K562 (cell line): ENCODE measurements at regions not wholly inside any gene's neighbourhood (a gene's known extent, or its start where the extent isn't known, plus 50 kb on each side); places are given as distances from the start of the nearest gene placed in this dataset.

ENCODE experiments used
- ATAC-seq: fragments of 200-7000 bp; cut with Tn5 transposase; 3 replicates; pipeline ENCODE4 v1.9.1; 2020; ENCODE audit warnings: moderate library complexity
- BruUV-seq: library from RNA; stranded (reverse); fragments of 400-500 nt; replicated peaks from 2 replicates; lab custom pipeline; 2021; lab: Mats Ljungman, UMichigan
- CTCF ChIA-PET: fragments of 300-600 bp; formaldehyde crosslinking; extraction: SDS; loops from one replicate; lab custom pipeline; 2021; ENCODE audit warnings: low intra/inter-chr PET ratio; lab: Yijun Ruan, JAX
- POLR2A ChIA-PET: fragments of 300-600, 350-650 bp; sonication (Branson Sonifier 250); formaldehyde crosslinking; extraction: SDS; loops from one replicate; lab custom pipeline; 2021; ENCODE audit warnings: antibody characterized with exemption, inconsistent platforms; lab: Yijun Ruan, JAX
- DNase-seq, 4 experiments: peaks; one replicate each; pipeline versions ENCODE4 v3.0.0 to v3.0.0-alpha.2; 2011 to 2018; ENCODE audit warnings: low spot score in 3 of 4, mixed read lengths in 3 of 4; ENCODE audit errors: extremely low read depth in 1 of 4
- FAIRE-seq: peaks from 2 replicates; lab custom pipeline; 2011; peaks lifted over from hg19 to GRCh38; lab: Jason Lieb, UNC
- H2AFZ ChIP-seq: 2 replicates; pipeline ENCODE4 v1.6.0; 2011; ENCODE audit warnings: low read depth, low read length, control low read depth, inconsistent platforms
- H3K27ac ChIP-seq: fragments of 200-600 bp; 3 replicates; pipeline ENCODE4 v1.8.0; 2011; ENCODE audit warnings: low read depth, mild to moderate bottlenecking, control low read depth, inconsistent platforms, low read length, moderate library complexity, mixed read lengths; ENCODE audit errors: extremely low read depth
- H3K27me3 ChIP-seq, 2 experiments: fragments of 300-600 bp in 1 of 2; 2 replicates in 1 of 2; 3 replicates in 1 of 2; pipeline versions ENCODE4 v1.6.0 to v1.8.0; 2011; ENCODE audit warnings: inconsistent platforms in 2 of 2, low read length in 2 of 2, mild to moderate bottlenecking in 1 of 2, mixed read lengths in 1 of 2, moderate library complexity in 1 of 2; ENCODE audit not compliant: control insufficient read depth in 2 of 2, insufficient read depth in 2 of 2
- H3K36me3 ChIP-seq: fragments of 300-600 bp; 3 replicates; pipeline ENCODE4 v1.8.0; 2011; ENCODE audit warnings: mild to moderate bottlenecking, low read length, inconsistent platforms; ENCODE audit not compliant: control insufficient read depth, insufficient read depth
- H3K4me1 ChIP-seq, 2 experiments: fragments of 200-600 bp in 1 of 2; replicated peaks in 1 of 2; 2 replicates in 1 of 2; 3 replicates in 1 of 2; pipeline versions ENCODE4 v1.5.1 to v1.8.0; 2011; ENCODE audit warnings: inconsistent platforms in 2 of 2, low read length in 2 of 2, mild to moderate bottlenecking in 1 of 2, mixed read lengths in 1 of 2, moderate library complexity in 1 of 2; ENCODE audit not compliant: control insufficient read depth in 2 of 2, insufficient read depth in 2 of 2
- H3K4me2 ChIP-seq: 2 replicates; pipeline ENCODE4 v1.6.1; 2011; ENCODE audit warnings: low read length, control low read depth, inconsistent platforms, mixed read lengths; ENCODE audit not compliant: insufficient read depth
- H3K4me3 ChIP-seq: fragments of 200-600 bp; sonication (generic), shearing (Covaris generic); 2 replicates; pipeline ENCODE4 v1.5.1; 2016; ENCODE audit warnings: control low read depth, inconsistent platforms
- H3K79me2 ChIP-seq: fragments of 200-600 bp; 3 replicates; pipeline ENCODE4 v1.8.0; 2011; ENCODE audit warnings: low read length, inconsistent platforms; ENCODE audit not compliant: control insufficient read depth, insufficient read depth
- H3K9ac ChIP-seq, 2 experiments: 2 replicates each; pipeline versions ENCODE4 v1.6.0 to v1.6.1; 2011; ENCODE audit warnings: low read depth in 2 of 2, low read length in 2 of 2, control low read depth in 1 of 2, inconsistent platforms in 1 of 2, mild to moderate bottlenecking in 1 of 2, mixed read lengths in 1 of 2; ENCODE audit not compliant: insufficient read depth in 1 of 2
- H3K9me1 ChIP-seq: one replicate; pipeline ENCODE4 v1.6.0; 2011; ENCODE audit warnings: inconsistent platforms, mild to moderate bottlenecking, low read length, moderate library complexity; ENCODE audit not compliant: control insufficient read depth, insufficient read depth
- H3K9me3 ChIP-seq: replicated peaks from 2 replicates; pipeline ENCODE4 v1.5.1; 2011; ENCODE audit warnings: low read depth, low read length, inconsistent platforms; ENCODE audit not compliant: control insufficient read depth, insufficient read depth
- H4K20me1 ChIP-seq: replicated peaks from 2 replicates; pipeline ENCODE4 v1.6.1; 2011; ENCODE audit warnings: low read length, inconsistent platforms, mixed read lengths; ENCODE audit not compliant: control insufficient read depth, insufficient read depth
- ARID2 ChIP-seq: fragments of 450-650 bp; IDR thresholded peaks from 2 replicates; pipeline ENCODE4 v1.6.1; 2017; ENCODE audit warnings: antibody characterized with exemption, mild to moderate bottlenecking
- CBX1 ChIP-seq: sonication (generic); IDR thresholded peaks from 2 replicates; pipeline ENCODE4 v1.6.1; 2016; ENCODE audit warnings: antibody characterized with exemption, low read depth, mild to moderate bottlenecking
- CXXC5 ChIP-seq: fragments of 250-450 bp; sonication (Bioruptor Pico); IDR thresholded peaks from 2 replicates; pipeline ENCODE4 v1.8.0; 2022; ENCODE audit warnings: inconsistent platforms, mild to moderate bottlenecking, moderate library complexity
- DEAF1 ChIP-seq: fragments of 450-650 bp; formaldehyde crosslinking; IDR thresholded peaks from 2 replicates; pipeline ENCODE4 v1.4.0; 2020; ENCODE audit warnings: mild to moderate bottlenecking, moderate library complexity
- ELF1 ChIP-seq: fragments of 200-800 bp; sonication (Bioruptor generic); IDR thresholded peaks from 2 replicates; pipeline ENCODE4 v1.6.1; 2016; ENCODE audit warnings: missing genetic modification characterization, missing compliant biosample characterization
- L3MBTL2 ChIP-seq: fragments of 450-650 bp; IDR thresholded peaks from 2 replicates; pipeline ENCODE4 v1.6.1; 2016; ENCODE audit warnings: mild to moderate bottlenecking, moderate library complexity
- MLLT1 ChIP-seq, 2 experiments: fragments of 450-650 bp; IDR thresholded peaks; 2 replicates each; pipeline ENCODE4 v1.6.1; 2016
- MNT ChIP-seq, 2 experiments: fragments of 450-650 bp; conservative IDR thresholded peaks; 2 replicates each; pipeline ENCODE4 v1.6.1; 2017; ENCODE audit warnings: mild to moderate bottlenecking in 2 of 2, moderate library complexity in 2 of 2
- NCOA4 ChIP-seq: fragments of 450-650 bp; IDR thresholded peaks from 2 replicates; pipeline ENCODE4 v1.6.1; 2018; ENCODE audit warnings: mild to moderate bottlenecking; ENCODE audit not compliant: partially characterized antibody
- NELFE ChIP-seq: IDR thresholded peaks from 2 replicates; pipeline ENCODE4 v1.6.1; 2011; ENCODE audit warnings: mild to moderate bottlenecking; ENCODE audit not compliant: insufficient read depth, insufficient read length
- POLR2B ChIP-seq: fragments of 450-650 bp; IDR thresholded peaks from 2 replicates; pipeline ENCODE4 v1.6.1; 2018; ENCODE audit warnings: low read depth; ENCODE audit not compliant: partially characterized antibody
- SAFB ChIP-seq: fragments of 200-400 bp; formaldehyde crosslinking; IDR thresholded peaks from 2 replicates; pipeline ENCODE4 v1.6.1; 2017; ENCODE audit warnings: low read depth, low read length, borderline replicate concordance
- STAT5B ChIP-seq: fragments of 250-450 bp; sonication (Bioruptor Pico); IDR thresholded peaks from 2 replicates; pipeline ENCODE4 v1.8.0; 2021; ENCODE audit warnings: mild to moderate bottlenecking, inconsistent platforms
- TRIM24 ChIP-seq, 2 experiments: fragments of 450-650 bp; IDR thresholded peaks; 2 replicates each; pipeline ENCODE4 v1.6.1; 2016
- ZNF347 ChIP-seq: fragments of 450-650 bp; formaldehyde crosslinking; IDR thresholded peaks from 2 replicates; pipeline ENCODE4 v1.4.0; 2020; ENCODE audit warnings: low read depth, mild to moderate bottlenecking, moderate library complexity
- WGBS: fragments of 100-300 bp; shearing (Covaris generic); methylation state at CpG from one replicate; pipeline ENCODE4 v1.1.6; 2016; ENCODE audit warnings: low coverage, mixed read lengths; ENCODE audit not compliant: insufficient coverage; ENCODE audit errors: missing lambda C conversion rate; 5-methylcytosine and 5-hydroxymethylcytosine counted together
- in situ Hi-C: fragments of 300-500 bp; cut with MboI; formaldehyde crosslinking; loops from 4 replicates; pipeline ENCODE4 v1.15.0; 2018; ENCODE audit warnings: inconsistent platforms, mixed read lengths
- intact Hi-C: fragments of 100-400 bp; cut with micrococcal nuclease; formaldehyde crosslinking; loops from 2 replicates; pipeline ENCODE4 v1.14.2; 2022

- peak; percentile 71 for TF ChIP-seq L3MBTL2
- no peak for TF ChIP-seq TRIM24 (IDR thresholded peaks at IDR 0.05)
- no peak for TF ChIP-seq NCOA4
- no peak for TF ChIP-seq ZNF347 (CRISPR knock-in tag)
- TF ChIP-seq POLR2B = peak; percentile 36
- TF ChIP-seq STAT5B (CRISPR knock-in tag) = no peak
- TF ChIP-seq SAFB = no peak
- TF ChIP-seq ELF1 (tag) = 0 out of 2 replicates have a peak, but pooled peaks have one; percentile 34
Measured at GRCh38 chrX:40153345-40154249, 55.8 kb upstream of the BCOR start (continued).

- Histone ChIP-seq H3K4me1 (peaks cover 41 to 85% of the 10 kb centered on the region in 2 experiments), H3K36me3 (peaks cover 6% of the 10 kb centered on the region; the same call in 1 of the 3 replicates), H3K9ac (peak overlapping the region; percentile 79 to 89), H3K79me2 (peaks cover 61% of the 10 kb centered on the region), H3K27ac (peak overlapping the region; percentile 97), H3K27me3 (no peaks in the 10 kb centered on the region), H2AFZ (peak overlapping the region; percentile 51; the same call in 1 of the 2 replicates), H3K4me3 (peak overlapping the region; percentile 45), H3K4me2 (peak overlapping the region; percentile 76), H3K9me3 (no peaks in the 10 kb centered on the region), H3K9me1 (no peaks in the 10 kb centered on the region), H4K20me1 (no peaks in the 10 kb centered on the region)
- FAIRE-seq (no peak), DNase-seq (peak in 1 of 4 experiments; percentile 48), ATAC-seq (0 out of 3 replicates have a peak, but pooled peaks have one; percentile 1)
- in situ Hi-C loops = loop anchor here (10.0 kb wide), 1 partner anchor 48 kb away; no protein-coding TSS in a partner anchor
- intact Hi-C loops = no loop called here
- BruUV-seq = TSS peak; percentile 48
- CTCF ChIA-PET = no interaction called here
- 0% methylated on average over 7 of the region's 47 CpGs for WGBS
- POLR2A ChIA-PET = interaction anchor here (0.7 to 3.5 kb wide), 9 partner anchors 11 to 464 kb away, joined by 3 to 19 read pairs (median 4); partner anchors contain the start of gene BCOR
- TF ChIP-seq MLLT1 (IDR thresholded peaks at IDR 0.05) = peak in 1 of 2 experiments; percentile 65; a peak in 1 of 4 replicates
- no peak for TF ChIP-seq NELFE
- TF ChIP-seq CXXC5 = peak; percentile 21; the same call in 1 of the 2 replicates
- TF ChIP-seq CBX1 = 0 out of 2 replicates have a peak, but pooled peaks have one; percentile 33
- TF ChIP-seq DEAF1 (CRISPR knock-in tag) = no peak
- TF ChIP-seq ARID2 = no peak
- 0 out of 4 replicates have a peak, but pooled peaks of 1 of the 2 experiments have one; percentile 6 for TF ChIP-seq MNT (conservative IDR thresholded peaks at IDR 0.05)
Measured at GRCh38 chrX:40152741-40153344, 55.1 kb upstream of the BCOR start.
